Thoracic aorta (tissue), 2 donors: ENCODE measurements at regions not wholly inside any gene's neighbourhood (a gene's known extent, or its start where the extent isn't known, plus 50 kb on each side); places are given as distances from the start of the nearest gene placed in this dataset.
"Not testable (repeated sequence)": the region's sequence is repeated elsewhere in the genome, so short reads cannot be mapped to it uniquely, and the experiment has no call there.

Source experiments
- ATAC-seq: fragments of 150-250 bp; one replicate; pipeline ENCODE4 v1.8.0; 2017; ENCODE audit warnings: low read depth; ENCODE audit not compliant: insufficient number of reproducible peaks, low FRiP score
- DNase-seq: peaks from one replicate; pipeline ENCODE4 v3.0.0-alpha.2; 2020; ENCODE audit warnings: low spot score
- H3K27ac ChIP-seq, 2 donors: fragments of 200-600 bp; sonication (generic); 1 replicate in 1 of 2; 2 replicates in 1 of 2; pipeline ENCODE4 v1.5.1; 2016; ENCODE audit warnings: mild to moderate bottlenecking in 2 of 2, moderate library complexity in 2 of 2
- H3K27me3 ChIP-seq: fragments of 200-600 bp; sonication (generic); replicated peaks from 2 replicates; pipeline ENCODE4 v1.6.0; 2016; ENCODE audit warnings: mild to moderate bottlenecking; ENCODE audit not compliant: insufficient read depth
- H3K36me3 ChIP-seq: fragments of 200-600 bp; sonication (generic); one replicate; pipeline ENCODE4 v1.5.1; 2016
- H3K4me1 ChIP-seq, 2 donors: fragments of 200-600 bp; sonication (generic); 1 replicate in 1 of 2; 2 replicates in 1 of 2; pipeline versions ENCODE4 v1.5.1 to v1.6.0; 2016; ENCODE audit warnings: low read depth in 2 of 2, mild to moderate bottlenecking in 1 of 2; ENCODE audit not compliant: control insufficient read depth in 1 of 2
- H3K4me3 ChIP-seq: fragments of 200-600 bp; sonication (generic); 2 replicates; pipeline ENCODE4 v1.5.1; 2016; ENCODE audit warnings: mild to moderate bottlenecking
- H3K9me3 ChIP-seq: fragments of 200-600 bp; sonication (generic); 2 replicates; pipeline ENCODE4 v1.5.1; 2016
- CTCF ChIP-seq: fragments of 200-600 bp; sonication (generic); IDR thresholded peaks from one replicate; pipeline ENCODE4 v1.5.1; 2019; ENCODE audit warnings: antibody characterized with exemption

GRCh38 chr6:40669343-40669742, 82.2 kb upstream of the LRFN2 start:
- Histone ChIP-seq H3K4me3 (no peak overlapping the region), H3K27me3 (no peaks in the 10 kb centered on the region), H3K4me1 (no peaks in the 10 kb centered on the region), H3K27ac (no peak overlapping the region), H3K36me3 (no peaks in the 10 kb centered on the region), H3K9me3 (peaks cover 7% of the 10 kb centered on the region)
- no peak for DNase-seq
- TF ChIP-seq CTCF, result no peak
- ATAC-seq, result no peak

- no peaks in the 10 kb centered on the region for H3K27me3 ChIP-seq
- no peak overlapping the region for H3K4me3 ChIP-seq
- no peak overlapping the region for H3K27ac ChIP-seq
- peaks cover 10% of the 10 kb centered on the region for H3K9me3 ChIP-seq
- ATAC-seq, result no peak
- H3K4me1 ChIP-seq, result no peaks in the 10 kb centered on the region
- DNase-seq, result no peak
- no peaks in the 10 kb centered on the region for H3K36me3 ChIP-seq
- no peak for TF ChIP-seq CTCF
Observed at GRCh38 chr6:40668203-40668602, 81.0 kb upstream of the LRFN2 start.

GRCh38 chr6:40666530-40666929, 79.4 kb upstream of the LRFN2 start:
- ATAC-seq (no peak), DNase-seq (no peak)
- Histone ChIP-seq H3K4me3 (no peak overlapping the region), H3K36me3 (no peaks in the 10 kb centered on the region), H3K9me3 (peaks cover 10% of the 10 kb centered on the region), H3K4me1 (no peaks in the 10 kb centered on the region), H3K27ac (no peak overlapping the region), H3K27me3 (no peaks in the 10 kb centered on the region)
- no peak for TF ChIP-seq CTCF

GRCh38 chr6:40661726-40662125, 74.6 kb upstream of the LRFN2 start:
- Histone ChIP-seq H3K4me1 (no peaks in the 10 kb centered on the region), H3K9me3 (peaks cover 10% of the 10 kb centered on the region), H3K4me3 (no peak overlapping the region), H3K27me3 (no peaks in the 10 kb centered on the region), H3K27ac (no peak overlapping the region), H3K36me3 (no peaks in the 10 kb centered on the region)
- no peak for TF ChIP-seq CTCF
- ATAC-seq (no peak), DNase-seq (no peak)

- H3K27ac ChIP-seq, H3K36me3 ChIP-seq, ATAC-seq, DNase-seq, H3K9me3 ChIP-seq, H3K4me1 ChIP-seq, H3K4me3 ChIP-seq, H3K27me3 ChIP-seq: not testable (repeated sequence)
Observed at GRCh38 chr6:40656772-40657171, 69.6 kb upstream of the LRFN2 start.

GRCh38 chr6:40654828-40655227, 67.7 kb upstream of the LRFN2 start:
- no peaks in the 10 kb centered on the region for H3K36me3 ChIP-seq
- no peaks in the 10 kb centered on the region for H3K9me3 ChIP-seq
- H3K27ac ChIP-seq, result no peak overlapping the region
- no peak for DNase-seq
- no peak for TF ChIP-seq CTCF
- H3K27me3 ChIP-seq, result no peaks in the 10 kb centered on the region
- no peaks in the 10 kb centered on the region for H3K4me1 ChIP-seq
- H3K4me3 ChIP-seq, result no peak overlapping the region
- ATAC-seq, result no peak
